ENCODE measurements at regions not wholly inside any gene's neighbourhood (a gene's known extent, or its start where the extent isn't known, plus 50 kb on each side); places are given as distances from the start of the nearest gene placed in this dataset.

GRCh38 chr22:22037229-22037628 is 54.6 kb upstream of the TOP3B start:
- Histone ChIP-seq H3K9me3 (no peaks in the 10 kb centered on the region), H3K27ac (no peak overlapping the region), H3K27me3 (no peaks in the 10 kb centered on the region), H3K4me3 (no peak overlapping the region), H3K4me1 (no peaks in the 10 kb centered on the region), H3K36me3 (no peaks in the 10 kb centered on the region)
- no peak for DNase-seq
- intact Hi-C loops (cut with DNase I), result no loop called here
- TF ChIP-seq CTCF (IDR thresholded peaks at IDR 0.05), result no peak
- ATAC-seq, result no peak

GRCh38 chr22:22036588-22036987 is 54.0 kb upstream of the TOP3B start:
- H3K36me3 ChIP-seq, result no peaks in the 10 kb centered on the region
- ATAC-seq (no peak), DNase-seq (no peak)
- intact Hi-C loops (cut with DNase I), result no loop called here
- H3K4me1 ChIP-seq, result no peaks in the 10 kb centered on the region
- TF ChIP-seq CTCF (IDR thresholded peaks at IDR 0.05), result no peak
- no peaks in the 10 kb centered on the region for H3K9me3 ChIP-seq
- H3K27ac ChIP-seq, result no peak overlapping the region
- no peak overlapping the region for H3K4me3 ChIP-seq
- H3K27me3 ChIP-seq, result no peaks in the 10 kb centered on the region

GRCh38 chr22:22035771-22036314 is 53.3 kb upstream of the TOP3B start:
- TF ChIP-seq CTCF (IDR thresholded peaks at IDR 0.05), result no peak
- no peak overlapping the region for H3K4me3 ChIP-seq
- no peak overlapping the region for H3K27ac ChIP-seq
- ATAC-seq, result no peak
- no peak for DNase-seq
- H3K36me3 ChIP-seq, result no peaks in the 10 kb centered on the region
- H3K4me1 ChIP-seq, result no peaks in the 10 kb centered on the region
- no peaks in the 10 kb centered on the region for H3K9me3 ChIP-seq
- no peaks in the 10 kb centered on the region for H3K27me3 ChIP-seq
- intact Hi-C loops (cut with DNase I), result no loop called here

- Histone ChIP-seq H3K27me3 (no peaks in the 10 kb centered on the region), H3K9me3 (no peaks in the 10 kb centered on the region), H3K4me3 (no peak overlapping the region), H3K27ac (no peak overlapping the region), H3K36me3 (no peaks in the 10 kb centered on the region), H3K4me1 (no peaks in the 10 kb centered on the region)
- TF ChIP-seq CTCF (IDR thresholded peaks at IDR 0.05), result no peak
- intact Hi-C loops (cut with DNase I), result no loop called here
- ATAC-seq (no peak), DNase-seq (no peak)
Observed at GRCh38 chr22:22035203-22035602, 52.6 kb upstream of the TOP3B start.

- no peak for TF ChIP-seq CTCF (IDR thresholded peaks at IDR 0.05)
- no peaks in the 10 kb centered on the region for H3K27me3 ChIP-seq
- H3K27ac ChIP-seq, result no peak overlapping the region
- DNase-seq (no peak), ATAC-seq (no peak)
- no peaks in the 10 kb centered on the region for H3K9me3 ChIP-seq
- H3K4me1 ChIP-seq, result no peaks in the 10 kb centered on the region
- no peak overlapping the region for H3K4me3 ChIP-seq
- H3K36me3 ChIP-seq, result no peaks in the 10 kb centered on the region
- intact Hi-C loops (cut with DNase I), result no loop called here
Observed at GRCh38 chr22:22034469-22035132, 52.0 kb upstream of the TOP3B start.

Data from upper lobe of right lung (tissue), 1 donor.